ENCODE measurements at regions not wholly inside any gene's neighbourhood (a gene's known extent, or its start where the extent isn't known, plus 50 kb on each side); places are given as distances from the start of the nearest gene placed in this dataset.
A peak's percentile ranks its signal among the peaks of the same experiment; 100 is the strongest.

DNA sequence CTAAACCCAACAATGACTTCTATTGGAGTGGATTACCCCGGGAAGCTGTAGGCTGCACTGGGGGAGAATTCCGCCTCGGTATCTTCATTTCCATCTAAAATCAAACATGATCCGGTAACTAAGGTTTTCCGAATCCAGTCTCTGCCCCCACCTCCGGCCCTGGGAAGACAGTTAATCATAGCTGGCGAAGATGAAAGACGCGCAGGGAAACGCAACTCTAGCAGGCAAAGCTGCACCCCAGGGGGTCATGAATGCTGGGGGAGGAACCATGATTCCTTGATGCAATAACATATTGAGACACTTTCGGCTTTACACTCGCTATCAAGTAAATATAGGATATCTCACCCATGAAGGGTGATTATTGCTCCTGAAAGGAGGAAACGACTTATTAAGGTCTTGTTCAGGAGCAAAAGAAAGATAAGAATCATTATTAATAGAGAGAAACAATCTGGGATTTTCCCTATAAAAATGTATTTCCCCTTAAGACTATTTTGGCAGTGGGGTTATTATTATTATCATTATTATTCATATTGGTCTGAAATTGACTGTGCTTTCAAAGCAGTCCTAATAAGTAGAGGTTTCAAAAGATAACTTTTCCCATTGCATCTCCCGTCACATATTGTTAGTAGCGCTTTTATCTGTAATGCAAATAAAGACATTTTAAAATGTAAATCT is 614.9 kb downstream of the VRK1 start:
- Histone ChIP-seq H2AFZ (ENCODE audit: low read depth, low read length) (no peak overlapping the region), H3K4me1 (ENCODE audit: insufficient read depth, low read length) (no peaks in the 10 kb centered on the region), H3K9ac (ENCODE audit: low read length) (no peak overlapping the region), H3K27me3 (ENCODE audit: insufficient read depth, low read length) (peaks cover 21% of the 10 kb centered on the region), H3K79me2 (ENCODE audit: insufficient read depth, low read length) (no peaks in the 10 kb centered on the region), H4K20me1 (ENCODE audit: insufficient read depth, low read length) (no peaks in the 10 kb centered on the region), H3K36me3 (ENCODE audit: insufficient read depth, low read length) (no peaks in the 10 kb centered on the region), H3K4me3 (ENCODE audit: insufficient read depth, low read depth, low read length) (no peak overlapping the region), H3K9me3 (ENCODE audit: insufficient read depth, low read depth, low read length) (no peaks in the 10 kb centered on the region), H3K27ac (ENCODE audit: low read depth, low read length) (no peak overlapping the region), H3K4me2 (ENCODE audit: low read length) (no peak overlapping the region)
- peaks cover 4% of the 10 kb centered on the region for H3K27me3 Mint-ChIP-seq (ENCODE audit: low read depth, unreplicated experiment)
- DNase-seq (ENCODE audit: low read depth) (no peak), FAIRE-seq (no peak)
- no peaks in the 10 kb centered on the region for H3K36me3 Mint-ChIP-seq (ENCODE audit: low read depth, unreplicated experiment)
- no peak for TF ChIP-seq EZH2 (IDR thresholded peaks at IDR 0.05; ENCODE audit: insufficient read depth, low read length)
- TF ChIP-seq, protein P1, sequence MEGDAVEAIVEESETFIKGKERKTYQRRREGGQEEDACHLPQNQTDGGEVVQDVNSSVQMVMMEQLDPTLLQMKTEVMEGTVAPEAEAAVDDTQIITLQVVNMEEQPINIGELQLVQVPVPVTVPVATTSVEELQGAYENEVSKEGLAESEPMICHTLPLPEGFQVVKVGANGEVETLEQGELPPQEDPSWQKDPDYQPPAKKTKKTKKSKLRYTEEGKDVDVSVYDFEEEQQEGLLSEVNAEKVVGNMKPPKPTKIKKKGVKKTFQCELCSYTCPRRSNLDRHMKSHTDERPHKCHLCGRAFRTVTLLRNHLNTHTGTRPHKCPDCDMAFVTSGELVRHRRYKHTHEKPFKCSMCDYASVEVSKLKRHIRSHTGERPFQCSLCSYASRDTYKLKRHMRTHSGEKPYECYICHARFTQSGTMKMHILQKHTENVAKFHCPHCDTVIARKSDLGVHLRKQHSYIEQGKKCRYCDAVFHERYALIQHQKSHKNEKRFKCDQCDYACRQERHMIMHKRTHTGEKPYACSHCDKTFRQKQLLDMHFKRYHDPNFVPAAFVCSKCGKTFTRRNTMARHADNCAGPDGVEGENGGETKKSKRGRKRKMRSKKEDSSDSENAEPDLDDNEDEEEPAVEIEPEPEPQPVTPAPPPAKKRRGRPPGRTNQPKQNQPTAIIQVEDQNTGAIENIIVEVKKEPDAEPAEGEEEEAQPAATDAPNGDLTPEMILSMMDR (IDR thresholded peaks at IDR 0.05; ENCODE audit: insufficient read depth, low read depth, low read length) = no peak
- no peaks in the 10 kb centered on the region for H3K4me1 Mint-ChIP-seq (ENCODE audit: low read depth, unreplicated experiment)
- H3K9me3 Mint-ChIP-seq (ENCODE audit: unreplicated experiment) = no peaks in the 10 kb centered on the region
- no peak overlapping the region for H3K27ac Mint-ChIP-seq (ENCODE audit: unreplicated experiment)
- no peak overlapping the region for H3K4me3 Mint-ChIP-seq (ENCODE audit: unreplicated experiment)

- Histone ChIP-seq H3K9me3 (ENCODE audit: insufficient read depth, low read depth, low read length) (no peaks in the 10 kb centered on the region), H2AFZ (ENCODE audit: low read depth, low read length) (no peak overlapping the region), H3K27ac (ENCODE audit: low read depth, low read length) (no peak overlapping the region), H4K20me1 (ENCODE audit: insufficient read depth, low read length) (no peaks in the 10 kb centered on the region), H3K36me3 (ENCODE audit: insufficient read depth, low read length) (no peaks in the 10 kb centered on the region), H3K9ac (ENCODE audit: low read length) (no peak overlapping the region), H3K79me2 (ENCODE audit: insufficient read depth, low read length) (no peaks in the 10 kb centered on the region), H3K4me1 (ENCODE audit: insufficient read depth, low read length) (no peaks in the 10 kb centered on the region), H3K27me3 (ENCODE audit: insufficient read depth, low read length) (peaks cover 21% of the 10 kb centered on the region), H3K4me2 (ENCODE audit: low read length) (peak overlapping the region; percentile 73), H3K4me3 (ENCODE audit: insufficient read depth, low read depth, low read length) (no peak overlapping the region)
- FAIRE-seq = no peak
- no peak overlapping the region for H3K27ac Mint-ChIP-seq (ENCODE audit: unreplicated experiment)
- no peaks in the 10 kb centered on the region for H3K9me3 Mint-ChIP-seq (ENCODE audit: unreplicated experiment)
- no peak for DNase-seq (ENCODE audit: low read depth)
- no peak overlapping the region for H3K4me3 Mint-ChIP-seq (ENCODE audit: unreplicated experiment)
- H3K4me1 Mint-ChIP-seq (ENCODE audit: low read depth, unreplicated experiment) = no peaks in the 10 kb centered on the region
- TF ChIP-seq, protein P1 (IDR thresholded peaks at IDR 0.05; ENCODE audit: insufficient read depth, low read depth, low read length) = no peak
- no peak for TF ChIP-seq EZH2 (IDR thresholded peaks at IDR 0.05; ENCODE audit: insufficient read depth, low read length)
- no peaks in the 10 kb centered on the region for H3K36me3 Mint-ChIP-seq (ENCODE audit: low read depth, unreplicated experiment)
- H3K27me3 Mint-ChIP-seq (ENCODE audit: low read depth, unreplicated experiment) = peaks cover 12% of the 10 kb centered on the region
Measured at GRCh38 chr14:97413022-97413539, 615.9 kb downstream of the VRK1 start.

Measured in astrocyte (in vitro differentiated cells and primary cell).